ENCODE measurements at regions not wholly inside any gene's neighbourhood (a gene's known extent, or its start where the extent isn't known, plus 50 kb on each side); places are given as distances from the start of the nearest gene placed in this dataset.

DNA sequence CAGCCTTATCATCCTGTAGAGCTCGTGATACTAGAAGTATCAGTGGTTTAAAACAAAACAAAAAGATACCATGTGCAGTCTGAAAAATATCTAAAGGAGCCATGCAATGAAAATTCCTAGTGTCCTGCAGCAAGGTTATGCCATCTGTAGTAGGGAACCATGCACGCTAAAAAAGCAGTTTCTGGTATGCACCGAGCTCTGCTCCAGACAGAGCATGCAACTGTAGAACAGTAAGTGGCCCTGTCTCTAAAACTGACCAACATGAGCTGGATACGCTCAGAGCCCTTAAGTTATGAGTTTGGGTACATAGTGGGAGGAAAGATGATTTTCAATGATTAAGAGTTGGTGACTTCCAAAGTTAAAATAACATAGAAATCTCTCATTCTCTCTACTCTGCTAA is 159.3 kb upstream of the ADAMTS5 start:
- TF ChIP-seq, protein P1, sequence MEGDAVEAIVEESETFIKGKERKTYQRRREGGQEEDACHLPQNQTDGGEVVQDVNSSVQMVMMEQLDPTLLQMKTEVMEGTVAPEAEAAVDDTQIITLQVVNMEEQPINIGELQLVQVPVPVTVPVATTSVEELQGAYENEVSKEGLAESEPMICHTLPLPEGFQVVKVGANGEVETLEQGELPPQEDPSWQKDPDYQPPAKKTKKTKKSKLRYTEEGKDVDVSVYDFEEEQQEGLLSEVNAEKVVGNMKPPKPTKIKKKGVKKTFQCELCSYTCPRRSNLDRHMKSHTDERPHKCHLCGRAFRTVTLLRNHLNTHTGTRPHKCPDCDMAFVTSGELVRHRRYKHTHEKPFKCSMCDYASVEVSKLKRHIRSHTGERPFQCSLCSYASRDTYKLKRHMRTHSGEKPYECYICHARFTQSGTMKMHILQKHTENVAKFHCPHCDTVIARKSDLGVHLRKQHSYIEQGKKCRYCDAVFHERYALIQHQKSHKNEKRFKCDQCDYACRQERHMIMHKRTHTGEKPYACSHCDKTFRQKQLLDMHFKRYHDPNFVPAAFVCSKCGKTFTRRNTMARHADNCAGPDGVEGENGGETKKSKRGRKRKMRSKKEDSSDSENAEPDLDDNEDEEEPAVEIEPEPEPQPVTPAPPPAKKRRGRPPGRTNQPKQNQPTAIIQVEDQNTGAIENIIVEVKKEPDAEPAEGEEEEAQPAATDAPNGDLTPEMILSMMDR (IDR thresholded peaks at IDR 0.05; ENCODE audit: low read depth, low read length), result no peak
- no peak for DNase-seq (ENCODE audit: low read depth in 1 of 2, low spot score in 1 of 2)
- Histone ChIP-seq H3K36me3 (no peaks in the 10 kb centered on the region), H3K4me1 (ENCODE audit: low read depth) (peaks cover 4% of the 10 kb centered on the region), H3K4me3 (no peak overlapping the region), H3K27me3 (no peaks in the 10 kb centered on the region), H3K27ac (no peak overlapping the region), H3K9me3 (ENCODE audit: low read depth) (no peaks in the 10 kb centered on the region)

DNA sequence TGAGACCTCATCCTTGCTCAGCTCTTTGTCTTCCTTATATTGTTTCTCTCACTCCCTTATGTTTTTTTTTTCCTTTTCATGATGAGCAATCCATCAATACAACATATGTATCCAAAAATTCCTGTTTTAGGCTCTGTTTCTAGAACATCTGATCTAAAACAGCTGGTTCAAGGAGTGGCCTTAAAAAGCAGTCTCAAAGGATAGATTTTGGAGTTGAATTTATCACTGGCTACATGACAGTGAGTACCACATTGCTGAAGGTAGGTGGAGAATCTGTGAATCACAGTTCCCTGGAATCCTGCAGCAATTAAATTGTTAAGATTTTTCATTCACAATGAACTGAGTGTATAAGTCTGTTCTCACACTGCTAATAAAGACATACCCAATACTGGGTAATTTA is 155.8 kb upstream of the ADAMTS5 start:
- TF ChIP-seq, protein P1 (IDR thresholded peaks at IDR 0.05; ENCODE audit: low read depth, low read length), result no peak

DNA sequence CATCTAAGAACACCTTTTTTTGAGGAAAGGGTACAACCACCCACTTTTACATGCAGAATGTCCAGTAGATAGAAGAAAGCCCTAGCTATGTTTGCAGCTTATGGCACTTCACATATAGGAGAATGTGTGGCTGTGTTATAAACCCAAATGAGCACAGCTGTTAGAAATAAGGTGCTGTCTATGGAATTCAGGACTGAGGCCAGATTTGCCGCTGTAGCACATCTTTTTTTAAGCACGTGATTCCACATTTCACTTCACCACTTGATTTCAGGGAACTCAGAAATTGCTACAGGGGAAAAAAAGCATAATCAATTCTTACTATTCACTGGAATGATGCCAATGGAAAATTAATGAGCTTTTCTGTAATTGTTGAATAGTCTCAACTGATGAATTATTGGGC is 147.2 kb upstream of the ADAMTS5 start:
- Histone ChIP-seq H3K4me1 (ENCODE audit: low read depth) (peaks cover 12% of the 10 kb centered on the region), H3K9me3 (ENCODE audit: low read depth) (no peaks in the 10 kb centered on the region), H3K36me3 (no peaks in the 10 kb centered on the region), H3K4me3 (no peak overlapping the region), H3K27ac (no peak overlapping the region), H3K27me3 (no peaks in the 10 kb centered on the region)
- DNase-seq (ENCODE audit: low read depth in 1 of 2, low spot score in 1 of 2), result no peak
- TF ChIP-seq, protein P1 (IDR thresholded peaks at IDR 0.05; ENCODE audit: low read depth, low read length), result no peak

More for the DNA sequence above, 155.8 kb upstream of the ADAMTS5 start:
- Histone ChIP-seq H3K27me3 (no peaks in the 10 kb centered on the region), H3K4me1 (ENCODE audit: low read depth) (peaks cover 4% of the 10 kb centered on the region), H3K27ac (no peak overlapping the region), H3K4me3 (no peak overlapping the region), H3K9me3 (ENCODE audit: low read depth) (no peaks in the 10 kb centered on the region), H3K36me3 (no peaks in the 10 kb centered on the region)
- DNase-seq (ENCODE audit: low read depth in 1 of 2, low spot score in 1 of 2), result no peak

DNA sequence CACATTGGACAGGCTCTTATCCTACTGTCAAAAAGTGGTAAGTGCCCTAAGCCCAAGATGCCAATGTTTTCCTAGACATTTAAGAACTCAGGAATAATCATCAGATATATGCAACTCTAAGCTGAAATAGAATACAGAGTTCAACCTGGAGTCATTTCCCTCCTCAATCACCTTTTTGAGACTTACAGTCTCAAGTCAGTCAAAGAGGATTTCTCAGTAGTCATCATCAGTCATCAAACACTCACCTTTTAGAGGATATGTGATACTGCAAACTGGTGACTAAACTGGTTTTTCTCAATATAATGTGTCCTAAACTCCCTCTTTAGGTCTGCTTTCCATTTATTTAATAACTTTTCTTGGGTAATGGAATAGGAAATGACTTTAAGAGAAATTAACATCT is 145.3 kb upstream of the ADAMTS5 start:
- Histone ChIP-seq H3K4me1 (ENCODE audit: low read depth) (peaks cover 12% of the 10 kb centered on the region), H3K9me3 (ENCODE audit: low read depth) (no peaks in the 10 kb centered on the region), H3K4me3 (no peak overlapping the region), H3K27me3 (no peaks in the 10 kb centered on the region), H3K36me3 (no peaks in the 10 kb centered on the region), H3K27ac (no peak overlapping the region)
- TF ChIP-seq, protein P1 (IDR thresholded peaks at IDR 0.05; ENCODE audit: low read depth, low read length), result no peak
- DNase-seq (ENCODE audit: low read depth in 1 of 2, low spot score in 1 of 2), result no peak

DNA sequence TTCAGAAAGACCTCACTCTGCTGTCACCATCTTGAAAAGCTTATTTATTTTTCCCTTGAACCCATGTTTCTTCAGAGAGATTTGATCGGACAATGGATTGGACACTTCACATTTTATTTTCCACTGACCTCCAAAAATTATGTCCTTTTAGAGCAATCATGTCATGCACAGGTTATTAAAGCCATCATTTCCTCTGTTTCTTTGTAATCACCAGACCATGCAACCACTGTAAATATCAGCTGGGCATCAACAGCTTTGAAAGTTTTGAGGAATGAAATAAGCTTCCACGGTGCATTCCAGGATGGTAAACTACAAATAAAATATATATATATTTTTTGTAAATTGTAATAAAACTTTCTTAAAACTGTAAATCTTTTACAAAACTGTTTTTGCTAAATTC is 144.1 kb upstream of the ADAMTS5 start:
- TF ChIP-seq, protein P1 (IDR thresholded peaks at IDR 0.05; ENCODE audit: low read depth, low read length), result no peak
- Histone ChIP-seq H3K9me3 (ENCODE audit: low read depth) (no peaks in the 10 kb centered on the region), H3K4me1 (ENCODE audit: low read depth) (peaks cover 12% of the 10 kb centered on the region)

DNA sequence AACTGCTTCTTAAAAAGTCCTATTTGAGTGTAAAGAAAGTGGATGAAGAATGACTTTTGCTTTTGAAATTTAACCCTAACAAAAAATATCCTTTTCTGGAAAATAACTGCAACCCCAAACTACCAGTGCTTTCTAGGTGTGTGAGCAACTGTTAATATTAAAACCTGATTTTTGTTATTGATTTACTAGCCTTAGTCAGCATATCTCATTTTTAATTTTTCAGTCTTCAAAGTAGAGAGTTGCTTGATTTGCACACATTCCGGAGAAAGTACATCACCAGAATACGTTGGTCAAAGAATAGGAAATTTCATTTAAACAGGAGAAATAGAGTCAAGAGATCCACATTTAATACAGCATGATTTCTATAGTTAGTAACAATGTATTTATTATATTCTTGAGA is 141.8 kb upstream of the ADAMTS5 start:
- Histone ChIP-seq H3K4me3 (no peak overlapping the region), H3K36me3 (no peaks in the 10 kb centered on the region), H3K27ac (no peak overlapping the region), H3K27me3 (no peaks in the 10 kb centered on the region), H3K4me1 (ENCODE audit: low read depth) (peaks cover 12% of the 10 kb centered on the region), H3K9me3 (ENCODE audit: low read depth) (no peaks in the 10 kb centered on the region)
- DNase-seq (ENCODE audit: low read depth in 1 of 2, low spot score in 1 of 2), result no peak
- TF ChIP-seq, protein P1 (IDR thresholded peaks at IDR 0.05; ENCODE audit: low read depth, low read length), result no peak

More for the DNA sequence above, 144.1 kb upstream of the ADAMTS5 start:
- Histone ChIP-seq H3K36me3 (no peaks in the 10 kb centered on the region), H3K27ac (no peak overlapping the region), H3K4me3 (no peak overlapping the region), H3K27me3 (no peaks in the 10 kb centered on the region)
- no peak for DNase-seq (ENCODE audit: low read depth in 1 of 2, low spot score in 1 of 2)
